Retinal pigment epithelial cell (primary cell): ENCODE measurements at regions not wholly inside any gene's neighbourhood (a gene's known extent, or its start where the extent isn't known, plus 50 kb on each side); places are given as distances from the start of the nearest gene placed in this dataset.

Source experiments
- DNase-seq: peaks from one replicate; pipeline ENCODE4 v3.0.0-alpha.2; 2010; ENCODE audit warnings: low read depth
- H3K4me3 ChIP-seq: 2 replicates; pipeline ENCODE4 v1.5.1; 2011; ENCODE audit warnings: mild to moderate bottlenecking, low read length, control low read depth, moderate library complexity
- TF ChIP-seq, protein P1 (sequence below): conservative IDR thresholded peaks from 2 replicates; pipeline ENCODE4 v1.5.1; 2011; ENCODE audit warnings: low read depth, low read length, control low read depth, inconsistent platforms

DNA sequence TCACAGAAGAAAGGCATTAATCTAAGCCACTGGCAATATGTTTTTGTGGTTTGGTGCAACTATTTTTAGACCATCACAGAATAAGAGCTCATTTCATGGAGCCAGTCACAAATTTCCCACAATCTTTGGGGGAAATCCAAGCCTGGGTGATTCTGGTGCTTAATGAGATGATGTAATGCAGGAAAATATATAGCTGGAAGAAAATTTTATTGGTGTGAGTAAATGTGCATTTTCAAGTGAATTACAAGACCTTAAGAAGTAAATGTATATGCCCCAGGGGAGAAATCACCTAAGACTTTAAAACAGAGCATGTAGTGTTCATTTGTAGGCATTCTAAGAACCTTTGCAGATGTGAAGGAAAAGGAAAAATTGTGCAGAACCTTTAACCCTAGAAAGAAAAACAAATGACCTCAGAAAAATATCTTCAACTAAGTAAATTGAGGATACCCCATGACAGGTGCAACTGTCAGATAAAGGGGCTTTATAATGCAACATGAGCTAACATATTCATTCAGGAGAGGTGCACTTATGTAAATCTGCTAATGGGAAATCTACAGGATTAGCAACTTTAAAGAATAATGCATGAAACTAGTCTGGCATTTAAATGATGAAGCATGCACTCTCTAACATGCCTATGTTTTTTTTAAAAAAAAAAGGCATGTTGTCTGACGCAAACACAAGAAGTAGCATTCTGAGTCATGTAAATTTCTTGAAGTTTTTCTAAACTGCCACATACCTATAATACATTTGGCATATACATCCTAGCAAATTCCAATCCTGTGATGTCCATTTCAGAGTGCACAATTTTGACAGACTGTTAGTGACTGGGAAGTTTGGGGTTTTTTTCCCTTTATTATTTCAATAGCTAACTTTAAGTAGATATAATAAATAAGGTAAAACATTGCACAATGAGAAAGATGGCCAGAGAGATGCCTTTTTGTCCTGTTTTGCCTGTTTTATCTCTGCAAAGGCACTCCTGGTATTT is 105.1 kb downstream of the MEX3B start:
- peak; percentile 68 for DNase-seq
- TF ChIP-seq, protein P1, sequence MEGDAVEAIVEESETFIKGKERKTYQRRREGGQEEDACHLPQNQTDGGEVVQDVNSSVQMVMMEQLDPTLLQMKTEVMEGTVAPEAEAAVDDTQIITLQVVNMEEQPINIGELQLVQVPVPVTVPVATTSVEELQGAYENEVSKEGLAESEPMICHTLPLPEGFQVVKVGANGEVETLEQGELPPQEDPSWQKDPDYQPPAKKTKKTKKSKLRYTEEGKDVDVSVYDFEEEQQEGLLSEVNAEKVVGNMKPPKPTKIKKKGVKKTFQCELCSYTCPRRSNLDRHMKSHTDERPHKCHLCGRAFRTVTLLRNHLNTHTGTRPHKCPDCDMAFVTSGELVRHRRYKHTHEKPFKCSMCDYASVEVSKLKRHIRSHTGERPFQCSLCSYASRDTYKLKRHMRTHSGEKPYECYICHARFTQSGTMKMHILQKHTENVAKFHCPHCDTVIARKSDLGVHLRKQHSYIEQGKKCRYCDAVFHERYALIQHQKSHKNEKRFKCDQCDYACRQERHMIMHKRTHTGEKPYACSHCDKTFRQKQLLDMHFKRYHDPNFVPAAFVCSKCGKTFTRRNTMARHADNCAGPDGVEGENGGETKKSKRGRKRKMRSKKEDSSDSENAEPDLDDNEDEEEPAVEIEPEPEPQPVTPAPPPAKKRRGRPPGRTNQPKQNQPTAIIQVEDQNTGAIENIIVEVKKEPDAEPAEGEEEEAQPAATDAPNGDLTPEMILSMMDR = no peak
- no peak overlapping the region for H3K4me3 ChIP-seq

DNA sequence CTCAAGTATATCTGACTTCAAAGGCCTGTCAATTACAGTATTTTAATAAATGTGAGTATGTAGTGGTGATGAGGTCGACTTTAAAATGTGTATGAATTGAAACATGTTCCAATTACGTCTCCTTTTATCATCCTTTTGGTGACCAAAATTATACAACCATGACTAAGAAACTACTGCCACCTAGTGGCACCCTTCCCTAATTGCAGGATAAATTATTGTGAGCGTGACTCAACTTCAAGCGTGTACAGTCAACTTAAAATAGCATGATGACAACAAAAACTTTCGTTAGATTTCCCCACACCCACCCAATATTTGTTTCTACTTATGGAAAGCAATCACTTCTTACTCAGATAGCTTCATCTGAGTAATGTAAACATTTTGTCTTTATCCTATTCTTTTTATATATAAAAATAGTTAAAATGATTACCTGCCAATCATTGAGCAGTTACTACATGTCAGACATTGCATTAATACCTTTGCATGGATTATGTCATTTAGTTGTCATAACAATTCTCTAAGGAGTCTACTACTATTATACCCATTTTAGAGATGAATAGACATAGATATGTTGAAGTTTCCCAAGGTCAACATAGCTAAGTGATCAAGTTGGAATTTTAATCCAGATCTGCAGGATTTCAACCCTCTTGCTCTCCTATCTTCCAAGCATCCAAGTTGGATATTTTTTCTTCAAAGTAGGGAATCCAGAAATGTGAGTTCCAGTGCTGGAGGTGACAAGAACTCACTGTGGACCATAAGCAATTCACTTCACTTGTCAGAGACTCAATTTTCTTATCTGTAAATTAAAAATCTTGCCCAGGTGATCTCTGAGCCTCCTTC is 106.0 kb downstream of the MEX3B start:
- H3K4me3 ChIP-seq = no peak overlapping the region
- DNase-seq = peak; percentile 21
- TF ChIP-seq, protein P1 = peak; percentile 70

DNA sequence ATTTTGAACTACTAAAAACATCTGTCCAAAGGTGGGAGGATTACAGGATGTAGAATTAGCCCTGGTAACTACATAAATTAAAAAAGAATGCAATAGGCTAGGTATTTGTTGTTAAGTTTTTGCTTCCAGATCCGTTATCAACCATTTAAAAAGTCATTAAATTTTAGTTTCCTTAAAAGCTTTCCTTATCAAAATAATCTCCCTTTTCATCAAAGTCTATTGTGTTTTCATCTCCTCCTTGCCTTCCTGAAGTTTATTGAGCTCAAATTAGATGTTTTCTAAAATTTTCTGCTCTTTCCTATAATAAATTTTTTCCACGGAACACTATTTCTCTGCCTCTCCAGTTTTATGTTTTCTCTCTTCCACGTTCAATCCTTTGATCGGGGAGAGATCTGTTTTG is 108.6 kb downstream of the MEX3B start:
- no peak for DNase-seq
- H3K4me3 ChIP-seq = no peak overlapping the region
- TF ChIP-seq, protein P1 = no peak

DNA sequence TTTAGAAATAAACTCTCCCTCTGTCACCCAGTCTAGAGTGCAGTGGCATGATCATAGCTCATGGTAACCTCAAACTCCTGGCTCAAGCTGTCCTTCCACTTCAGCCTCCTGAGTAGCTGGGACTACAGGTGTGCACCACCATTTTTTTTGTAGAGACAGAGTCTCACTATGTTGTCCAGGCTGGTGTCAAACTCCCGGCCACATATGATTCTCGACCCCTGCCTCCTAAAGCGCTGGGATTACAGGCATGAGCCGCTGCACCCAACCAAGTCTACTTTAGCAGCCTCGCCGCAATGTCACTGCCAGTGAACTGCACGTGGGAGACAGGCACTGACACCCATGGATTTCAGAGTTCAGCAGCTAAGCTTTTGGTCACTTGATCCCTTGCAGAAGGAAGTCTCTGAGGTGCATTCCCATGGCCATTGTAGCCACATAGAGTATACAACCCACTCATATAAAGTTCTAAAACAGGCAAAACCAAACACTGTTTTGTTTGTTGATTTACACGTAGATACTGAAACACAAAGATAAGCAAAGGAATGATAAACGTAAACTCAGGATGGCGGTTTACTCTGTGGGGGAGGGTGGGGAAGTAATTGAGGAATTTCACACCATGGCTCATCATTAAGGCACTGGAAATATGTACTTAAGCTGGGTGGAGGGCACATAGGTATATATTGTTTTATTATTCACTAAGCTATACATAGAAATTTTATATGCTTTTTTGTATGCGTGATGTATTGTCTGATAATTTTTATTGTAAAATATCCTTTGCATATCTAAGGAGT is 115.0 kb downstream of the MEX3B start:
- DNase-seq = no peak
- TF ChIP-seq, protein P1 = no peak
- H3K4me3 ChIP-seq = no peak overlapping the region

DNA sequence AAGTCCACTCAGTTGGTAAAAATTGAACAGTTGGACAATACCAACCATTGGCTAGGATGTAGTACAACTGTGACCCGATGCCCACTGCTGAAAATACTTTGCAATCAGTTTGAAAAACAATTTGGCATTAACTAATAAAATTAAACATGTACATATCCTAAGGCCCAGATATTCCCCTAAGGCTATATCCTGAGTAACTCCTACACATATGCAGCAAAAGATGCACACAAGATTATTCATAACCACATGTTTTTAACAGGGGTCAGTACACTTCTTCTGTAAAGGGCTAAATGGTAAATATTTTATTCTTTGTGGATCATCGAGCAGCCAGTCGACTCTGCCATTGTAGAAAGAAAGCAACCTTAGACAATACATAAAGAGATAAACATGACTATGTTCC is 116.3 kb downstream of the MEX3B start:
- TF ChIP-seq, protein P1 = no peak
- H3K4me3 ChIP-seq = no peak overlapping the region
- no peak for DNase-seq

DNA sequence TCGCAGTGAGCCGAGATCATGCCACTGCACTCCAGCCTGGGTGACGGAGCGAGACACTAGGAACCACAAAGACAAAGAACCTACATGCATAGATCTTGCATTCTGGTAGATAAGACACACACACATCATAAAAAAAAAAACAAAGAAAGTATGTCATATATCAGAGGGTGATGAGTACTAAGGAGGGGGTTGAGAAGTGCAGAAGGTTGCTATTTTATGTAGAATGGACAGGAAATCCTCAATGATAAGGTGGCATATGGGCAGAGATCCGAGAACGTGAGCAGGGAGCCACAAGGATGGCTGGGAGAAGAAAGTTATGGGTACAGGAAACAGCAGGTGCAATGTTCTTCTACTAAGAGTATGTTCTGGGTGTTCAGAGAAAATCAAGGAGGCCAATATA is 118.8 kb downstream of the MEX3B start:
- DNase-seq = no peak
- TF ChIP-seq, protein P1 = no peak
- H3K4me3 ChIP-seq = no peak overlapping the region
